HL-60 (cell line): ENCODE measurements at regions not wholly inside any gene's neighbourhood (a gene's known extent, or its start where the extent isn't known, plus 50 kb on each side); places are given as distances from the start of the nearest gene placed in this dataset.

ENCODE experiments used
- POLR2AphosphoS5 ChIP-seq: IDR thresholded peaks from 2 replicates; pipeline ENCODE4 v1.6.1; 2012; ENCODE audit warnings: low read depth
- SPI1 ChIP-seq: IDR thresholded peaks from 2 replicates; pipeline ENCODE4 v1.6.1; 2012; ENCODE audit warnings: low read depth, mild to moderate bottlenecking, borderline replicate concordance
- TF ChIP-seq, protein P1 (sequence below): IDR thresholded peaks from one replicate; pipeline ENCODE4 v1.5.1; 2011; ENCODE audit warnings: low read length, control low read depth, inconsistent platforms; ENCODE audit not compliant: insufficient read depth
- TF ChIP-seq, protein P2 (sequence below): IDR thresholded peaks from 2 replicates; pipeline ENCODE4 v1.6.1; 2012; ENCODE audit warnings: low read depth; ENCODE audit not compliant: insufficient replicate concordance

DNA sequence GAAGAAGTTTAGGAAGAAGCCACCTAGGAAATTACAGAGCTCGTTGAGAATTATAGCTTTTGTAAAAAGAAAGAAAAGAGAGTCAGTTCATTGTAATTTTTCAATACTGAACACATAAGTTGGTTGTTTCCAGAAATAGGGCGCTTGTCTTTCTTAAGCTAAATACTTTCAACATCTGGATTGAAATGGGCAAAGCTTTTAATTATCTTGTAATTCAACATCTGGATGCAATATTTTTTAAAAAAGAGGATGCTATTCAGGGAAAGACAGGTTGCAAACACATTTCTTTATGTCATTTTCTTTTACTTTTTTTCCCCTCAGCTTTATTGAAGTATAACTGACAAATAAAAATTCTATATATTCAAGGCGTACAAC is 100.7 kb upstream of the TRPC7 start:
- TF ChIP-seq, protein P1, sequence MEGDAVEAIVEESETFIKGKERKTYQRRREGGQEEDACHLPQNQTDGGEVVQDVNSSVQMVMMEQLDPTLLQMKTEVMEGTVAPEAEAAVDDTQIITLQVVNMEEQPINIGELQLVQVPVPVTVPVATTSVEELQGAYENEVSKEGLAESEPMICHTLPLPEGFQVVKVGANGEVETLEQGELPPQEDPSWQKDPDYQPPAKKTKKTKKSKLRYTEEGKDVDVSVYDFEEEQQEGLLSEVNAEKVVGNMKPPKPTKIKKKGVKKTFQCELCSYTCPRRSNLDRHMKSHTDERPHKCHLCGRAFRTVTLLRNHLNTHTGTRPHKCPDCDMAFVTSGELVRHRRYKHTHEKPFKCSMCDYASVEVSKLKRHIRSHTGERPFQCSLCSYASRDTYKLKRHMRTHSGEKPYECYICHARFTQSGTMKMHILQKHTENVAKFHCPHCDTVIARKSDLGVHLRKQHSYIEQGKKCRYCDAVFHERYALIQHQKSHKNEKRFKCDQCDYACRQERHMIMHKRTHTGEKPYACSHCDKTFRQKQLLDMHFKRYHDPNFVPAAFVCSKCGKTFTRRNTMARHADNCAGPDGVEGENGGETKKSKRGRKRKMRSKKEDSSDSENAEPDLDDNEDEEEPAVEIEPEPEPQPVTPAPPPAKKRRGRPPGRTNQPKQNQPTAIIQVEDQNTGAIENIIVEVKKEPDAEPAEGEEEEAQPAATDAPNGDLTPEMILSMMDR: no peak
- TF ChIP-seq POLR2AphosphoS5 (no peak), SPI1 (no peak)
- TF ChIP-seq, protein P2, sequence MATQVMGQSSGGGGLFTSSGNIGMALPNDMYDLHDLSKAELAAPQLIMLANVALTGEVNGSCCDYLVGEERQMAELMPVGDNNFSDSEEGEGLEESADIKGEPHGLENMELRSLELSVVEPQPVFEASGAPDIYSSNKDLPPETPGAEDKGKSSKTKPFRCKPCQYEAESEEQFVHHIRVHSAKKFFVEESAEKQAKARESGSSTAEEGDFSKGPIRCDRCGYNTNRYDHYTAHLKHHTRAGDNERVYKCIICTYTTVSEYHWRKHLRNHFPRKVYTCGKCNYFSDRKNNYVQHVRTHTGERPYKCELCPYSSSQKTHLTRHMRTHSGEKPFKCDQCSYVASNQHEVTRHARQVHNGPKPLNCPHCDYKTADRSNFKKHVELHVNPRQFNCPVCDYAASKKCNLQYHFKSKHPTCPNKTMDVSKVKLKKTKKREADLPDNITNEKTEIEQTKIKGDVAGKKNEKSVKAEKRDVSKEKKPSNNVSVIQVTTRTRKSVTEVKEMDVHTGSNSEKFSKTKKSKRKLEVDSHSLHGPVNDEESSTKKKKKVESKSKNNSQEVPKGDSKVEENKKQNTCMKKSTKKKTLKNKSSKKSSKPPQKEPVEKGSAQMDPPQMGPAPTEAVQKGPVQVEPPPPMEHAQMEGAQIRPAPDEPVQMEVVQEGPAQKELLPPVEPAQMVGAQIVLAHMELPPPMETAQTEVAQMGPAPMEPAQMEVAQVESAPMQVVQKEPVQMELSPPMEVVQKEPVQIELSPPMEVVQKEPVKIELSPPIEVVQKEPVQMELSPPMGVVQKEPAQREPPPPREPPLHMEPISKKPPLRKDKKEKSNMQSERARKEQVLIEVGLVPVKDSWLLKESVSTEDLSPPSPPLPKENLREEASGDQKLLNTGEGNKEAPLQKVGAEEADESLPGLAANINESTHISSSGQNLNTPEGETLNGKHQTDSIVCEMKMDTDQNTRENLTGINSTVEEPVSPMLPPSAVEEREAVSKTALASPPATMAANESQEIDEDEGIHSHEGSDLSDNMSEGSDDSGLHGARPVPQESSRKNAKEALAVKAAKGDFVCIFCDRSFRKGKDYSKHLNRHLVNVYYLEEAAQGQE: no peak
